Chondrocyte (in vitro differentiated cells): ENCODE measurements at regions not wholly inside any gene's neighbourhood (a gene's known extent, or its start where the extent isn't known, plus 50 kb on each side); places are given as distances from the start of the nearest gene placed in this dataset.

Experiments
- DNase-seq: peaks from one replicate; pipeline ENCODE4 v3.0.0; 2021; ENCODE audit warnings: mixed read lengths, low spot score
- H3K27ac Mint-ChIP-seq: one replicate; pipeline ENCODE4 v1.8.0; 2021; ENCODE audit warnings: mild to moderate bottlenecking, moderate library complexity, mixed read lengths; ENCODE audit not compliant: unreplicated experiment
- H3K27me3 Mint-ChIP-seq: 2 replicates; pipeline ENCODE4 v1.8.0; 2021; ENCODE audit warnings: low read depth, mixed read lengths
- H3K36me3 Mint-ChIP-seq: 2 replicates; pipeline ENCODE4 v1.8.0; 2021; ENCODE audit warnings: low read depth, mixed read lengths
- H3K4me1 Mint-ChIP-seq: 2 replicates; pipeline ENCODE4 v1.8.0; 2021; ENCODE audit warnings: low read depth, mild to moderate bottlenecking, mixed read lengths
- H3K4me3 Mint-ChIP-seq: one replicate; pipeline ENCODE4 v1.8.0; 2021; ENCODE audit warnings: mild to moderate bottlenecking, moderate library complexity, mixed read lengths; ENCODE audit not compliant: unreplicated experiment
- H3K9me3 Mint-ChIP-seq: 2 replicates; pipeline ENCODE4 v1.8.0; 2021; ENCODE audit warnings: low read depth, mixed read lengths
- CTCF ChIP-seq: fragments of 200-600 bp; sonication (generic); IDR thresholded peaks from 2 replicates; pipeline ENCODE4 v1.5.0; 2021; ENCODE audit warnings: antibody characterized with exemption, mild to moderate bottlenecking, moderate library complexity

- Mint-ChIP-seq H3K36me3 (no peaks in the 10 kb centered on the region), H3K4me1 (peaks cover 23% of the 10 kb centered on the region), H3K27ac (no peak overlapping the region), H3K9me3 (no peaks in the 10 kb centered on the region), H3K27me3 (no peaks in the 10 kb centered on the region), H3K4me3 (no peak overlapping the region)
- DNase-seq, result no peak
- TF ChIP-seq CTCF, result no peak
Measured at GRCh38 chr1:19562847-19563246, 77.5 kb upstream of the CAPZB start.

DNA sequence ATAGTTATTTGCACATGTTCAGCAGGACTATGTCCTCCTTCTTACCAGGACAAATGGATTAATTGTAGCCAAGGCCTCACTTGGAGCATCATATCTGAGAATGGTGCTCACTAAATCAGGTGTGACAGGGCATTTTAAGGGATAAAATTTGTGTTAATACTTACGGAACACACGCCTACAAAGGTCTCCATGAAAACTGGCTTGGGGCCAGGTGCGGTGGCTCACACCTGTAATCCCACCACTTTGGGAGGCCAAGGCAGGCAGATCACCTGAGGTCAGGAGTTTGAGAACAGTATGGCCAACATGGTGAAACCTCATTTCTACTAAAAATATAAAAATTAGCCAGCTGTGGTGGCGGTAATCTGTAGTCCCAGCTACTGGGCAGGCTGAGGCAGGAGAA is 75.1 kb upstream of the CAPZB start:
- Mint-ChIP-seq H3K4me1 (peaks cover 23% of the 10 kb centered on the region), H3K4me3 (no peak overlapping the region), H3K9me3 (no peaks in the 10 kb centered on the region), H3K27me3 (no peaks in the 10 kb centered on the region), H3K36me3 (no peaks in the 10 kb centered on the region), H3K27ac (no peak overlapping the region)
- no peak for TF ChIP-seq CTCF
- DNase-seq, result no peak

GRCh38 chr1:19559641-19560040 is 74.3 kb upstream of the CAPZB start:
- H3K27ac Mint-ChIP-seq, result no peak overlapping the region
- H3K9me3 Mint-ChIP-seq, result no peaks in the 10 kb centered on the region
- no peaks in the 10 kb centered on the region for H3K36me3 Mint-ChIP-seq
- no peaks in the 10 kb centered on the region for H3K27me3 Mint-ChIP-seq
- no peak overlapping the region for H3K4me3 Mint-ChIP-seq
- peaks cover 23% of the 10 kb centered on the region for H3K4me1 Mint-ChIP-seq
- no peak for TF ChIP-seq CTCF
- no peak for DNase-seq

GRCh38 chr1:19557609-19558051 is 72.3 kb upstream of the CAPZB start:
- no peak for TF ChIP-seq CTCF
- no peak overlapping the region for H3K27ac Mint-ChIP-seq
- H3K4me1 Mint-ChIP-seq, result peaks cover 5% of the 10 kb centered on the region
- no peak for DNase-seq
- no peak overlapping the region for H3K4me3 Mint-ChIP-seq
- H3K9me3 Mint-ChIP-seq, result no peaks in the 10 kb centered on the region
- H3K27me3 Mint-ChIP-seq, result no peaks in the 10 kb centered on the region
- H3K36me3 Mint-ChIP-seq, result no peaks in the 10 kb centered on the region

- Mint-ChIP-seq H3K27ac (no peak overlapping the region), H3K4me1 (no peaks in the 10 kb centered on the region), H3K9me3 (peaks cover 8% of the 10 kb centered on the region), H3K36me3 (no peaks in the 10 kb centered on the region), H3K4me3 (no peak overlapping the region), H3K27me3 (no peaks in the 10 kb centered on the region)
- no peak for DNase-seq
- TF ChIP-seq CTCF, result no peak
Measured at GRCh38 chr1:19554090-19554489, 68.8 kb upstream of the CAPZB start.
